ENCODE measurements at regions not wholly inside any gene's neighbourhood (a gene's known extent, or its start where the extent isn't known, plus 50 kb on each side); places are given as distances from the start of the nearest gene placed in this dataset.

DNA sequence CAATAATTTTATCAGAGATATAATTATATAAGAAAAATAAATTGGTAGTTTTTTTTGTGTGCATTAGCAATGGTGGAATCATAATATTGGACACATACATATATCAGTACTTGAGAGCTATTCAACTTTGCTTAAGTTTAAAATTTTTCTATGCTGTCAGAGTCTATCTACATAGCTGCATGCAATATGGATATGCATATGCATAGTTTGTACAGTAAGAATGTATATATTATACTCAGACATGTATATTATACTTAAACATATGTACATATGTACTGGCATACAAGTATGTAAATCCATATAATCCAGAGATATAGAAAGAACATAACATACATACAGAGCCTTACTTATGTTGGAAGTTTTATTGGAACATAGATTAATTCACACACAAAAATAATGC lies 1043.2 kb downstream of the EFNB2 start:
- Histone ChIP-seq H3K9ac (ENCODE audit: low read length in 2 of 2) (no peak overlapping the region), H3K4me1 (ENCODE audit: control insufficient read depth, insufficient read depth, low read length) (no peaks in the 10 kb centered on the region), H3K36me3 (ENCODE audit: control insufficient read depth in 2 of 2, insufficient read depth in 2 of 2, low read length in 2 of 2) (no peaks in the 10 kb centered on the region), H3K27me3 (ENCODE audit: control insufficient read depth in 1 of 2, insufficient read depth in 2 of 2, low read length in 2 of 2) (no peaks in the 10 kb centered on the region), H3K4me3 (ENCODE audit: low read length in 2 of 2) (no peak overlapping the region), H3K27ac (ENCODE audit: low read length) (no peak overlapping the region), H3K9me3 (ENCODE audit: control insufficient read depth in 2 of 2, low read length in 2 of 2) (no peaks in the 10 kb centered on the region)

DNA sequence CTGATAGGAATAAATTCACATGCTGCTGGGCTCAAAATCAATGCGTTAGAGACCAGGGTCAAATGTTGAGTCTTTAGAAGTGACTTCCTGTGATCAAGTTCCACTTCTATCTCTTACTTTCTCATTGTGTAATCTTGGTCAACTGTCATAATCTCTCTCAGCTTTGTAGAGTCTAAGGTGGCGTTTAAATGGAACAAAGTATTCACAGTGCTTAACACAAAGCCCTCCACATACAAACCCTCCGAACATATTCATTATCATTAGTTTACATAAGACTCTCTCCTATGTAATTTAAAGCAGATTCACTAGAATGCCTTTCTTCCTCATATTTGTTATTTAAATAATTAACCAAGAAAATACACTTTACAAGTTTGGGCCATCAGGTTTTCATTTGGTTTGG lies 1044.1 kb downstream of the EFNB2 start:
- no peak overlapping the region for H3K4me3 ChIP-seq (ENCODE audit: low read length in 2 of 2)
- no peak overlapping the region for H3K9ac ChIP-seq (ENCODE audit: low read length in 2 of 2)
- no peak overlapping the region for H3K27ac ChIP-seq (ENCODE audit: low read length)
- H3K9me3 ChIP-seq (ENCODE audit: control insufficient read depth in 2 of 2, low read length in 2 of 2): no peaks in the 10 kb centered on the region
- no peaks in the 10 kb centered on the region for H3K4me1 ChIP-seq (ENCODE audit: control insufficient read depth, insufficient read depth, low read length)
- H3K36me3 ChIP-seq (ENCODE audit: control insufficient read depth in 2 of 2, insufficient read depth in 2 of 2, low read length in 2 of 2): no peaks in the 10 kb centered on the region
- no peaks in the 10 kb centered on the region for H3K27me3 ChIP-seq (ENCODE audit: control insufficient read depth in 1 of 2, insufficient read depth in 2 of 2, low read length in 2 of 2)

- H3K4me1 ChIP-seq (ENCODE audit: control insufficient read depth, insufficient read depth, low read length): no peaks in the 10 kb centered on the region
- no peaks in the 10 kb centered on the region for H3K27me3 ChIP-seq (ENCODE audit: control insufficient read depth in 1 of 2, insufficient read depth in 2 of 2, low read length in 2 of 2)
- no peaks in the 10 kb centered on the region for H3K36me3 ChIP-seq (ENCODE audit: control insufficient read depth in 2 of 2, insufficient read depth in 2 of 2, low read length in 2 of 2)
- no peaks in the 10 kb centered on the region for H3K9me3 ChIP-seq (ENCODE audit: control insufficient read depth in 2 of 2, low read length in 2 of 2)
- H3K9ac ChIP-seq (ENCODE audit: low read length in 2 of 2): no peak overlapping the region
- no peak overlapping the region for H3K27ac ChIP-seq (ENCODE audit: low read length)
- H3K4me3 ChIP-seq (ENCODE audit: low read length in 2 of 2): no peak overlapping the region
Observed at GRCh38 chr13:105485081-105485480, 1050.4 kb downstream of the EFNB2 start.

- H3K9me3 ChIP-seq (ENCODE audit: control insufficient read depth in 2 of 2, low read length in 2 of 2): no peaks in the 10 kb centered on the region
- no peaks in the 10 kb centered on the region for H3K36me3 ChIP-seq (ENCODE audit: control insufficient read depth in 2 of 2, insufficient read depth in 2 of 2, low read length in 2 of 2)
- no peak overlapping the region for H3K27ac ChIP-seq (ENCODE audit: low read length)
- H3K4me3 ChIP-seq (ENCODE audit: low read length in 2 of 2): no peak overlapping the region
- no peaks in the 10 kb centered on the region for H3K4me1 ChIP-seq (ENCODE audit: control insufficient read depth, insufficient read depth, low read length)
- H3K9ac ChIP-seq (ENCODE audit: low read length in 2 of 2): no peak overlapping the region
- no peaks in the 10 kb centered on the region for H3K27me3 ChIP-seq (ENCODE audit: control insufficient read depth in 1 of 2, insufficient read depth in 2 of 2, low read length in 2 of 2)
Observed at GRCh38 chr13:105474983-105475610, 1060.4 kb downstream of the EFNB2 start.

DNA sequence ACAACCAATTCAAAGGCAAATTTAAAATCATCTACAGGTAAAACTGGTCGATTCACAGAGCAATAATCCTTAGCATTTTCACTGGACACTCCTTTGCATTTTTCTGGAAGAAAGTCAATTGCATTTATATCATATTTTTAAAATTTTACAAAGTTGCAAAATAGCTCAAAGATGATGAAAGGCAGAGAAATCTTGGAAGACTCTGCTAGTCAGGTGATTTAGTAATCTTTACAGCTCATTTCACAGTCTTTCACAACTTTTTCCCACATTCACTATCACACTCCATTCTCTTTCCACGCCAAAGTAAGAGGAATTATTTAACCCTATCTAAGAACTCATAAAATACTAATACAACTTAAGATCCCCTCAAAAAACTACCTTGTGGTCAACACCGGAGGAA lies 1063.8 kb downstream of the EFNB2 start:
- H3K9me3 ChIP-seq (ENCODE audit: control insufficient read depth in 2 of 2, low read length in 2 of 2): no peaks in the 10 kb centered on the region
- H3K9ac ChIP-seq (ENCODE audit: low read length in 2 of 2): no peak overlapping the region
- no peaks in the 10 kb centered on the region for H3K4me1 ChIP-seq (ENCODE audit: control insufficient read depth, insufficient read depth, low read length)
- H3K4me3 ChIP-seq (ENCODE audit: low read length in 2 of 2): no peak overlapping the region
- H3K36me3 ChIP-seq (ENCODE audit: control insufficient read depth in 2 of 2, insufficient read depth in 2 of 2, low read length in 2 of 2): no peaks in the 10 kb centered on the region
- no peak overlapping the region for H3K27ac ChIP-seq (ENCODE audit: low read length)
- no peaks in the 10 kb centered on the region for H3K27me3 ChIP-seq (ENCODE audit: control insufficient read depth in 1 of 2, insufficient read depth in 2 of 2, low read length in 2 of 2)

DNA sequence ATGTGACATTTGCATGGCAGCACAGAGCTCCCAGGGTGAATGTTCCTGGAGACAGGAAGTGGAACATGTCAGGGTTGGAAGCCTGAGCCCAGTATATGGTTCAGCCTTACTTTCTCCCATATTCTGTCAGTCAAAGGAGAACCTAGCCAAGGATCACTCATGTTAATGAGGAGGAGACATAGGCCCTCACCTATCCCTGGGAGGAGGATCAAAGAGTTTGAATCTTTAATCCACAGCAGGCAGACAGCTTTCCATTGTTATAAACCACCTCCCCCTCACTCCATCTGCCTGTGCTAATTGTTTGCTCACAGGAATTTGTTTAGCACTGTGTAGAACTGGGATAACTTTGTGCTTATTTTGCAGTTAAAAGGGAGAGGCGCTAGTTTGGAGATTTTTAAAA lies 1069.1 kb downstream of the EFNB2 start:
- no peaks in the 10 kb centered on the region for H3K4me1 ChIP-seq (ENCODE audit: control insufficient read depth, insufficient read depth, low read length)
- H3K9me3 ChIP-seq (ENCODE audit: control insufficient read depth in 2 of 2, low read length in 2 of 2): no peaks in the 10 kb centered on the region
- H3K9ac ChIP-seq (ENCODE audit: low read length in 2 of 2): no peak overlapping the region
- no peak overlapping the region for H3K4me3 ChIP-seq (ENCODE audit: low read length in 2 of 2)
- H3K36me3 ChIP-seq (ENCODE audit: control insufficient read depth in 2 of 2, insufficient read depth in 2 of 2, low read length in 2 of 2): no peaks in the 10 kb centered on the region
- no peaks in the 10 kb centered on the region for H3K27me3 ChIP-seq (ENCODE audit: control insufficient read depth in 1 of 2, insufficient read depth in 2 of 2, low read length in 2 of 2)
- no peak overlapping the region for H3K27ac ChIP-seq (ENCODE audit: low read length)

DNA sequence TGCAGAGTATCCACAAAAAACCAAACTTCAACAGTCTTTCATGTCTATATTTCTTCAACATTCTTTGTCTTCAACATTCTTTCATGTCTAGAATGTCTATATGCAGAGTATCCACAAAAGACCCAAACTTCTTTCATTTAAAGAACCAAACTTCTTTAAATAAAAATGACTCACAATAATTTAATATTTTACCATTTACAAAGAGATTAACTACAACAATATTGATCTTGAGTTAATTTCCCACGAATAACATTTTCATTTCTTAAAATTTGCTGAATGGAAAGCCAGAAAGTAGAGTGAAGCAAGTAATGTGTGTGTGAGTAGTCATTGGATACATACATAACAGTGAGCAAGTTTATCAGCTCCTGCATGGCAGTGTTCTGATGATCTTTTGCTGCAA lies 1069.7 kb downstream of the EFNB2 start, which contains the start of gene DAOA:
Gene DAOA (plus strand): TSS at position 301 of the 400 bp plus-strand sequence.
- no peak within 1 kb of the TSS for H3K9ac ChIP-seq (ENCODE audit: low read length in 2 of 2)
- H3K4me3 ChIP-seq (ENCODE audit: low read length in 2 of 2): no peak within 1 kb of the TSS
- no peaks in the 10 kb centered on the region for H3K36me3 ChIP-seq (ENCODE audit: control insufficient read depth in 2 of 2, insufficient read depth in 2 of 2, low read length in 2 of 2)
- no peaks in the 10 kb centered on the region for H3K27me3 ChIP-seq (ENCODE audit: control insufficient read depth in 1 of 2, insufficient read depth in 2 of 2, low read length in 2 of 2)
- H3K4me1 ChIP-seq (ENCODE audit: control insufficient read depth, insufficient read depth, low read length): no peaks in the 10 kb centered on the region
- no peaks in the 10 kb centered on the region for H3K9me3 ChIP-seq (ENCODE audit: control insufficient read depth in 2 of 2, low read length in 2 of 2)
- H3K27ac ChIP-seq (ENCODE audit: low read length): no peak within 1 kb of the TSS

GRCh38 chr13:105465251-105465650 lies 1070.2 kb downstream of the EFNB2 start:
- H3K36me3 ChIP-seq (ENCODE audit: control insufficient read depth in 2 of 2, insufficient read depth in 2 of 2, low read length in 2 of 2): no peaks in the 10 kb centered on the region
- H3K27me3 ChIP-seq (ENCODE audit: control insufficient read depth in 1 of 2, insufficient read depth in 2 of 2, low read length in 2 of 2): no peaks in the 10 kb centered on the region
- no peak overlapping the region for H3K27ac ChIP-seq (ENCODE audit: low read length)
- H3K9ac ChIP-seq (ENCODE audit: low read length in 2 of 2): no peak overlapping the region
- H3K9me3 ChIP-seq (ENCODE audit: control insufficient read depth in 2 of 2, low read length in 2 of 2): no peaks in the 10 kb centered on the region
- no peak overlapping the region for H3K4me3 ChIP-seq (ENCODE audit: low read length in 2 of 2)
- H3K4me1 ChIP-seq (ENCODE audit: control insufficient read depth, insufficient read depth, low read length): no peaks in the 10 kb centered on the region

- Histone ChIP-seq H3K9me3 (ENCODE audit: control insufficient read depth in 2 of 2, low read length in 2 of 2) (no peaks in the 10 kb centered on the region), H3K27me3 (ENCODE audit: control insufficient read depth in 1 of 2, insufficient read depth in 2 of 2, low read length in 2 of 2) (no peaks in the 10 kb centered on the region), H3K4me1 (ENCODE audit: control insufficient read depth, insufficient read depth, low read length) (no peaks in the 10 kb centered on the region), H3K36me3 (ENCODE audit: control insufficient read depth in 2 of 2, insufficient read depth in 2 of 2, low read length in 2 of 2) (no peaks in the 10 kb centered on the region), H3K4me3 (ENCODE audit: low read length in 2 of 2) (no peak overlapping the region), H3K9ac (ENCODE audit: low read length in 2 of 2) (no peak overlapping the region), H3K27ac (ENCODE audit: low read length) (no peak overlapping the region)
Observed at GRCh38 chr13:105464249-105464648, 1071.2 kb downstream of the EFNB2 start.

DNA sequence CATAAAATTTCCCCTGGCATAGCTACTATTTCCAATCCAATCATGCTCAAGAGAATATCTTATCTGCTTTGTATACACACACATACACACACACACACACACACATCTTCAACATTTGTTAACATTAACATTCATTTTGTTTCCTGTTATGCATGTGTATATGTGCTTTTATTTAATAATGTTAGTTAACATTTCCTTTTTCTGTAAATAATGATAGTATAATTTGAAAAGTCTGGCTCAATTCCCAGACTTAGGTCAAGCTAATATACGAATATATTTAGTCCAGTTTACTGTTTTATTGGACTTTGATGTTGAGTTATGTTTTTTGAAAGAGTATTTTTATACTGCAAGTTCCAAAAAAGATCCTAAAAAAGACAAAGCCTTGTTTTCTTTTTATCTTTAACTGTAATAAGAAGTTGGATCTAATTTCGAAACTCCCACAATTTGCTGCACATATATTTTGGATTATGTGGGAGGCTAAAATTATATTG lies 1072.4 kb downstream of the EFNB2 start:
- H3K36me3 ChIP-seq (ENCODE audit: control insufficient read depth in 2 of 2, insufficient read depth in 2 of 2, low read length in 2 of 2): no peaks in the 10 kb centered on the region
- no peak overlapping the region for H3K4me3 ChIP-seq (ENCODE audit: low read length in 2 of 2)
- H3K27ac ChIP-seq (ENCODE audit: low read length): no peak overlapping the region
- no peaks in the 10 kb centered on the region for H3K4me1 ChIP-seq (ENCODE audit: control insufficient read depth, insufficient read depth, low read length)
- no peaks in the 10 kb centered on the region for H3K27me3 ChIP-seq (ENCODE audit: control insufficient read depth in 1 of 2, insufficient read depth in 2 of 2, low read length in 2 of 2)
- no peak overlapping the region for H3K9ac ChIP-seq (ENCODE audit: low read length in 2 of 2)
- H3K9me3 ChIP-seq (ENCODE audit: control insufficient read depth in 2 of 2, low read length in 2 of 2): no peaks in the 10 kb centered on the region

DNA sequence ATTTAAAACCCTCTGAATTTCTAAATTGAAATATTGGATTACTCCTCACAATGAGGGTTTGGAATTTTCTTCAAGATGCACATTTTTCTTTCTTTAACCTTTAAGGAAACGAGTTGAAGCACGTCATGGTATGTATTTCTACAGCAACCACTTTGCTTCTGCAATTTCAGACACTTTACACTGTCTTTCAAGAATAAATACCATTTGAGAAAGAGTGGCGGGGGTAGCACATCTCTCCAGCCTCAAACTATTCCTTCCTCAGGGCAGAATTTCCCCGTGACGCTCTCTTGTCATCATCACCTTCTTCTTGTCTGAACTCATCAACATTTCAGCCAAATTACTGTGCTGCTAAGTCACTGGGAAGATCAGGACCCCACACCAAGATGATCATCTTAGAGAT lies 1073.4 kb downstream of the EFNB2 start:
- H3K9me3 ChIP-seq (ENCODE audit: control insufficient read depth in 2 of 2, low read length in 2 of 2): no peaks in the 10 kb centered on the region
- H3K9ac ChIP-seq (ENCODE audit: low read length in 2 of 2): no peak overlapping the region
- no peak overlapping the region for H3K4me3 ChIP-seq (ENCODE audit: low read length in 2 of 2)
- no peak overlapping the region for H3K27ac ChIP-seq (ENCODE audit: low read length)
- no peaks in the 10 kb centered on the region for H3K4me1 ChIP-seq (ENCODE audit: control insufficient read depth, insufficient read depth, low read length)
- no peaks in the 10 kb centered on the region for H3K27me3 ChIP-seq (ENCODE audit: control insufficient read depth in 1 of 2, insufficient read depth in 2 of 2, low read length in 2 of 2)
- no peaks in the 10 kb centered on the region for H3K36me3 ChIP-seq (ENCODE audit: control insufficient read depth in 2 of 2, insufficient read depth in 2 of 2, low read length in 2 of 2)
